SK-N-SH (cell line): ENCODE measurements at regions not wholly inside any gene's neighbourhood (a gene's known extent, or its start where the extent isn't known, plus 50 kb on each side); places are given as distances from the start of the nearest gene placed in this dataset.

Experiments used
- CTCF ChIA-PET: fragments of 300-600, 350-600 bp; formaldehyde crosslinking; extraction: SDS; loops from one replicate; lab custom pipeline; 2021; lab: Yijun Ruan, JAX
- POLR2A ChIA-PET: fragments of 350-600 bp; sonication (Branson Sonifier 250); formaldehyde crosslinking; extraction: SDS; loops from one replicate; lab custom pipeline; 2020; ENCODE audit warnings: antibody characterized with exemption, inconsistent platforms; lab: Yijun Ruan, JAX
- DNase-seq: peaks from one replicate; pipeline ENCODE4 v3.0.0; 2012
- H2AFZ ChIP-seq: fragments of 200-600 bp; sonication (generic); 2 replicates; pipeline ENCODE4 v1.8.1; 2016; ENCODE audit warnings: antibody characterized with exemption, mild to moderate bottlenecking, low read depth
- H3F3A ChIP-seq: fragments of 200-600 bp; sonication (generic); replicated peaks from 2 replicates; pipeline ENCODE3; 2016; ENCODE audit warnings: antibody characterized with exemption, mild to moderate bottlenecking; ENCODE audit not compliant: insufficient read depth
- H3K27ac ChIP-seq, 2 experiments: fragments of 200-500 bp in 1 of 2; fragments of 200-600 bp in 1 of 2; sonication (Bioruptor generic) in 1 of 2; sonication (generic), shearing (Covaris generic) in 1 of 2; 2 replicates each; pipeline versions ENCODE4 v1.5.1 to v1.6.1; 2014 to 2016; ENCODE audit warnings: low read depth in 2 of 2, inconsistent platforms in 1 of 2, low read length in 1 of 2, mild to moderate bottlenecking in 1 of 2, mixed read lengths in 1 of 2
- H3K27me3 ChIP-seq: fragments of 200-600 bp; sonication (generic), shearing (Covaris generic); 2 replicates; pipeline ENCODE4 v1.6.1; 2016; ENCODE audit warnings: mixed run types; ENCODE audit not compliant: insufficient read depth
- H3K36me3 ChIP-seq, 2 experiments: fragments of 200-500 bp in 1 of 2; fragments of 200-600 bp in 1 of 2; sonication (Bioruptor generic) in 1 of 2; sonication (generic) in 1 of 2; replicated peaks in 1 of 2; 2 replicates each; pipeline versions ENCODE3 to v1.5.1; 2014 to 2016; ENCODE audit warnings: low read length in 1 of 2, mild to moderate bottlenecking in 1 of 2; ENCODE audit not compliant: insufficient read depth in 2 of 2, control insufficient read depth in 1 of 2
- H3K4me1 ChIP-seq, 2 experiments: fragments of 200-500 bp in 1 of 2; fragments of 200-600 bp in 1 of 2; sonication (Bioruptor generic) in 1 of 2; sonication (generic), shearing (Covaris generic) in 1 of 2; 2 replicates each; pipeline versions ENCODE4 v1.5.1 to v1.6.1; 2014 to 2016; ENCODE audit warnings: low read depth in 1 of 2, low read length in 1 of 2, mixed run types in 1 of 2; ENCODE audit not compliant: insufficient read depth in 2 of 2, control insufficient read depth in 1 of 2
- H3K4me2 ChIP-seq: fragments of 200-600 bp; sonication (generic), shearing (Covaris generic); 2 replicates; pipeline ENCODE4 v1.6.1; 2017; ENCODE audit warnings: mixed run types
- H3K4me3 ChIP-seq, 2 experiments: fragments of 200-500 bp in 1 of 2; fragments of 200-600 bp in 1 of 2; sonication (Bioruptor generic) in 1 of 2; sonication (generic), shearing (Covaris generic) in 1 of 2; 2 replicates each; pipeline versions ENCODE4 v1.5.1 to v1.8.1; 2014 to 2016; ENCODE audit warnings: low read depth in 2 of 2, inconsistent platforms in 1 of 2, low read length in 1 of 2, mild to moderate bottlenecking in 1 of 2, mixed read lengths in 1 of 2, moderate library complexity in 1 of 2
- H3K79me2 ChIP-seq: fragments of 200-600 bp; sonication (generic); 2 replicates; pipeline ENCODE4 v1.8.1; 2017; ENCODE audit warnings: mild to moderate bottlenecking; ENCODE audit not compliant: insufficient read depth
- H3K9ac ChIP-seq: fragments of 200-600 bp; sonication (generic); 2 replicates; pipeline ENCODE4 v1.6.1; 2017; ENCODE audit warnings: mixed run types
- H3K9me2 ChIP-seq: fragments of 200-600 bp; sonication (generic); 2 replicates; pipeline ENCODE4 v1.6.1; 2017; ENCODE audit warnings: mixed run types
- H3K9me3 ChIP-seq: fragments of 200-600 bp; sonication (generic); 2 replicates; pipeline ENCODE4 v1.6.1; 2017; ENCODE audit warnings: mixed run types, mild to moderate bottlenecking, moderate library complexity
- H4K20me1 ChIP-seq: fragments of 200-600 bp; sonication (generic); 2 replicates; pipeline ENCODE4 v1.6.1; 2017; ENCODE audit warnings: mild to moderate bottlenecking, mixed run types; ENCODE audit not compliant: insufficient read depth
- CHD2 ChIP-seq: fragments of 150-350 bp; IDR thresholded peaks from 2 replicates; pipeline ENCODE4 v1.6.1; 2018; ENCODE audit warnings: low read length; ENCODE audit not compliant: partially characterized antibody
- CTCF ChIP-seq: fragments of 200-600 bp; sonication (generic); IDR thresholded peaks from 2 replicates; pipeline ENCODE4 v1.6.1; 2017; ENCODE audit warnings: antibody characterized with exemption, mild to moderate bottlenecking, moderate library complexity
- ELF1 ChIP-seq: IDR thresholded peaks from 2 replicates; pipeline ENCODE4 v1.4.0; 2012
- EZH2phosphoT487 ChIP-seq: fragments of 200-600 bp; sonication (generic); IDR thresholded peaks from 2 replicates; pipeline ENCODE4 v1.6.1; 2017; ENCODE audit warnings: low read depth, mixed run types, mild to moderate bottlenecking, antibody characterized with exemption, moderate library complexity, borderline replicate concordance
- FOXJ3 ChIP-seq: sonication (generic); formaldehyde crosslinking; IDR thresholded peaks from 2 replicates; pipeline ENCODE4 v1.5.1; 2020; ENCODE audit warnings: mild to moderate bottlenecking, missing genetic modification reagents
- IRF3 ChIP-seq: fragments of 150-350 bp; IDR thresholded peaks from 2 replicates; pipeline ENCODE4 v1.6.1; 2016; ENCODE audit warnings: mild to moderate bottlenecking, low read depth, low read length
- JUND ChIP-seq: IDR thresholded peaks from 2 replicates; pipeline ENCODE4 v1.4.0; 2012
- MXI1 ChIP-seq: IDR thresholded peaks from 2 replicates; pipeline ENCODE4 v1.6.1; 2012; ENCODE audit warnings: mild to moderate bottlenecking, low read depth, low read length, improper control_type of control experiment
- NFIC ChIP-seq: IDR thresholded peaks from 2 replicates; pipeline ENCODE4 v1.4.0; 2012; ENCODE audit warnings: borderline replicate concordance
- PBX3 ChIP-seq: IDR thresholded peaks from 2 replicates; pipeline ENCODE4; 2012
- RCOR1 ChIP-seq: fragments of 150-350 bp; IDR thresholded peaks from 2 replicates; pipeline ENCODE4 v1.6.1; 2017; ENCODE audit warnings: antibody characterized with exemption, low read length
- REST ChIP-seq: IDR thresholded peaks from 2 replicates; pipeline ENCODE4 v1.6.1; 2012; ENCODE audit warnings: mild to moderate bottlenecking, low read depth, low read length, moderate library complexity
- RFX5 ChIP-seq: IDR thresholded peaks from 2 replicates; pipeline ENCODE4 v1.6.1; 2012; ENCODE audit warnings: mild to moderate bottlenecking, improper control_type of control experiment, low read length
- RXRA ChIP-seq: IDR thresholded peaks from 2 replicates; pipeline ENCODE4 v1.4.0; 2012; ENCODE audit warnings: low read depth, mild to moderate bottlenecking, borderline replicate concordance
- USF1 ChIP-seq: IDR thresholded peaks from 2 replicates; pipeline ENCODE4 v1.4.0; 2012; ENCODE audit warnings: low read depth, borderline replicate concordance
- YY1 ChIP-seq: IDR thresholded peaks from 2 replicates; pipeline ENCODE4 v1.4.0; 2012; ENCODE audit warnings: low read depth, mild to moderate bottlenecking
- WGBS: methylation state at CpG from one replicate; pipeline ENCODE4 v1.1.6; 2017; ENCODE audit warnings: low lambda C conversion rate; 5-methylcytosine and 5-hydroxymethylcytosine counted together

GRCh38 chr12:17016116-17016864 lies 410.3 kb upstream of the LMO3 start:
- H4K20me1 ChIP-seq = no peaks in the 10 kb centered on the region
- no peak overlapping the region for H3K27ac ChIP-seq
- WGBS = 22% methylated on average over 7 of the region's 7 CpGs
- no peaks in the 10 kb centered on the region for H3K9me2 ChIP-seq
- no peak overlapping the region for H3K4me2 ChIP-seq
- 0 out of 2 replicates have a peak, but pooled peaks cover 5% of the 10 kb centered on the region for H3K9me3 ChIP-seq
- H3K4me1 ChIP-seq = no peaks in the 10 kb centered on the region
- H3K9ac ChIP-seq = no peak overlapping the region
- POLR2A ChIA-PET = no interaction called here
- H3K36me3 ChIP-seq = no peaks in the 10 kb centered on the region
- CTCF ChIA-PET = no interaction called here
- no peak for DNase-seq
- no peak for TF ChIP-seq RCOR1
- TF ChIP-seq YY1 = no peak
- TF ChIP-seq EZH2phosphoT487 = no peak
- TF ChIP-seq CTCF = no peak
- no peak for TF ChIP-seq FOXJ3 (CRISPR knock-in tag)
- TF ChIP-seq REST = no peak
- no peaks in the 10 kb centered on the region for H3K79me2 ChIP-seq
- H3F3A ChIP-seq = no peaks in the 10 kb centered on the region
- no peak overlapping the region for H2AFZ ChIP-seq
- H3K4me3 ChIP-seq = no peak overlapping the region
- H3K27me3 ChIP-seq = no peaks in the 10 kb centered on the region

GRCh38 chr12:17015501-17015900 lies 409.5 kb upstream of the LMO3 start:
- Histone ChIP-seq H2AFZ (no peak overlapping the region), H3K9ac (no peak overlapping the region), H3K36me3 (no peaks in the 10 kb centered on the region), H3F3A (no peaks in the 10 kb centered on the region), H3K4me2 (no peak overlapping the region), H3K27ac (no peak overlapping the region), H3K9me3 (0 out of 2 replicates have a peak, but pooled peaks cover 5% of the 10 kb centered on the region), H3K27me3 (no peaks in the 10 kb centered on the region), H4K20me1 (no peaks in the 10 kb centered on the region), H3K4me3 (no peak overlapping the region), H3K4me1 (no peaks in the 10 kb centered on the region), H3K79me2 (no peaks in the 10 kb centered on the region), H3K9me2 (no peaks in the 10 kb centered on the region)
- DNase-seq = no peak
- ChIA-PET CTCF (no interaction called here), POLR2A (no interaction called here)
- 13% methylated on average over 1 of the region's 1 CpG for WGBS
- TF ChIP-seq JUND = no peak
- no peak for TF ChIP-seq CHD2
- TF ChIP-seq ELF1 = no peak
- no peak for TF ChIP-seq RFX5
- TF ChIP-seq RXRA = no peak
- TF ChIP-seq USF1 = no peak
- TF ChIP-seq CTCF = no peak
- no peak for TF ChIP-seq EZH2phosphoT487
- TF ChIP-seq NFIC = no peak
- TF ChIP-seq IRF3 = no peak
- TF ChIP-seq FOXJ3 (CRISPR knock-in tag) = no peak
- TF ChIP-seq MXI1 = no peak
- TF ChIP-seq RCOR1 = no peak
- TF ChIP-seq PBX3 = no peak
